BLaER1 (cell line): ENCODE measurements at regions not wholly inside any gene's neighbourhood (a gene's known extent, or its start where the extent isn't known, plus 50 kb on each side); places are given as distances from the start of the nearest gene placed in this dataset.

Source experiments
- H3K27ac ChIP-seq: shearing (Covaris generic); formaldehyde crosslinking; 2 replicates; pipeline ENCODE4 v1.8.1; 2022
- H3K27me3 ChIP-seq: shearing (Covaris generic); formaldehyde crosslinking; 2 replicates; pipeline ENCODE4 v1.8.1; 2022
- H3K36me3 ChIP-seq: shearing (Covaris generic); formaldehyde crosslinking; 2 replicates; pipeline ENCODE4 v1.8.1; 2022
- H3K4me1 ChIP-seq: shearing (Covaris generic); formaldehyde crosslinking; 2 replicates; pipeline ENCODE4 v1.8.1; 2022
- H3K4me2 ChIP-seq: shearing (Covaris generic); formaldehyde crosslinking; 2 replicates; pipeline ENCODE4 v1.8.1; 2022
- H3K4me3 ChIP-seq: shearing (Covaris generic); formaldehyde crosslinking; 2 replicates; pipeline ENCODE4 v1.8.1; 2022
- H3K9ac ChIP-seq: shearing (Covaris generic); formaldehyde crosslinking; 2 replicates; pipeline ENCODE4 v1.8.1; 2022
- H3K9me3 ChIP-seq: shearing (Covaris generic); formaldehyde crosslinking; 2 replicates; pipeline ENCODE4 v1.8.1; 2022
- H4K20me1 ChIP-seq: shearing (Covaris generic); formaldehyde crosslinking; 2 replicates; pipeline ENCODE4 v1.8.1; 2022
- Cebpa-rat ChIP-seq: shearing (Covaris generic); IDR thresholded peaks from 2 replicates; pipeline ENCODE4 v1.8.1; 2022

GRCh38 chr10:78314651-78315050 lies 281.0 kb downstream of the RPS24 start:
- H4K20me1 ChIP-seq = no peaks in the 10 kb centered on the region
- H3K4me2 ChIP-seq = no peak overlapping the region
- no peak overlapping the region for H3K4me3 ChIP-seq
- no peaks in the 10 kb centered on the region for H3K4me1 ChIP-seq
- H3K36me3 ChIP-seq = no peaks in the 10 kb centered on the region
- no peaks in the 10 kb centered on the region for H3K27me3 ChIP-seq
- H3K9me3 ChIP-seq = no peaks in the 10 kb centered on the region
- no peak overlapping the region for H3K9ac ChIP-seq
- no peak for TF ChIP-seq Cebpa-rat
- H3K27ac ChIP-seq = no peak overlapping the region

- no peak for TF ChIP-seq Cebpa-rat
- no peak overlapping the region for H3K9ac ChIP-seq
- H3K27ac ChIP-seq = no peak overlapping the region
- no peaks in the 10 kb centered on the region for H3K4me1 ChIP-seq
- H3K27me3 ChIP-seq = no peaks in the 10 kb centered on the region
- H3K4me3 ChIP-seq = no peak overlapping the region
- H3K36me3 ChIP-seq = no peaks in the 10 kb centered on the region
- H3K4me2 ChIP-seq = no peak overlapping the region
- H3K9me3 ChIP-seq = no peaks in the 10 kb centered on the region
- no peaks in the 10 kb centered on the region for H4K20me1 ChIP-seq
Observed at GRCh38 chr10:78316451-78316931, 282.8 kb downstream of the RPS24 start.

- Histone ChIP-seq H3K9ac (no peak overlapping the region), H3K36me3 (no peaks in the 10 kb centered on the region), H3K27me3 (no peaks in the 10 kb centered on the region), H3K4me1 (peaks cover 6% of the 10 kb centered on the region), H4K20me1 (no peaks in the 10 kb centered on the region), H3K4me3 (no peak overlapping the region), H3K9me3 (no peaks in the 10 kb centered on the region), H3K4me2 (no peak overlapping the region), H3K27ac (no peak overlapping the region)
- no peak for TF ChIP-seq Cebpa-rat
Observed at GRCh38 chr10:78318305-78318704, 284.6 kb downstream of the RPS24 start.

GRCh38 chr10:78319371-78319770 lies 285.7 kb downstream of the RPS24 start:
- H3K4me3 ChIP-seq = no peak overlapping the region
- no peaks in the 10 kb centered on the region for H4K20me1 ChIP-seq
- no peaks in the 10 kb centered on the region for H3K36me3 ChIP-seq
- no peak for TF ChIP-seq Cebpa-rat
- H3K4me2 ChIP-seq = no peak overlapping the region
- H3K9ac ChIP-seq = no peak overlapping the region
- H3K4me1 ChIP-seq = peaks cover 10% of the 10 kb centered on the region
- H3K9me3 ChIP-seq = no peaks in the 10 kb centered on the region
- H3K27me3 ChIP-seq = no peaks in the 10 kb centered on the region
- H3K27ac ChIP-seq = no peak overlapping the region

- no peaks in the 10 kb centered on the region for H4K20me1 ChIP-seq
- H3K4me2 ChIP-seq = no peak overlapping the region
- no peak overlapping the region for H3K4me3 ChIP-seq
- H3K9me3 ChIP-seq = no peaks in the 10 kb centered on the region
- no peaks in the 10 kb centered on the region for H3K27me3 ChIP-seq
- no peak overlapping the region for H3K9ac ChIP-seq
- H3K4me1 ChIP-seq = peaks cover 10% of the 10 kb centered on the region
- H3K27ac ChIP-seq = no peak overlapping the region
- no peak for TF ChIP-seq Cebpa-rat
- H3K36me3 ChIP-seq = no peaks in the 10 kb centered on the region
Observed at GRCh38 chr10:78319841-78320240, 286.2 kb downstream of the RPS24 start.

GRCh38 chr10:78320506-78320905 lies 286.8 kb downstream of the RPS24 start:
- Histone ChIP-seq H3K4me2 (no peak overlapping the region), H3K4me3 (no peak overlapping the region), H3K9ac (no peak overlapping the region), H3K27me3 (no peaks in the 10 kb centered on the region), H3K36me3 (no peaks in the 10 kb centered on the region), H3K4me1 (peaks cover 10% of the 10 kb centered on the region), H3K9me3 (0 out of 2 replicates have a peak, but pooled peaks cover under 1% of the 10 kb centered on the region), H4K20me1 (no peaks in the 10 kb centered on the region), H3K27ac (no peak overlapping the region)
- TF ChIP-seq Cebpa-rat = no peak

- H3K4me3 ChIP-seq = no peak overlapping the region
- H3K9me3 ChIP-seq = peaks cover 5% of the 10 kb centered on the region; the same call in 1 of the 2 replicates
- no peak overlapping the region for H3K4me2 ChIP-seq
- no peak overlapping the region for H3K9ac ChIP-seq
- peaks cover 10% of the 10 kb centered on the region for H3K4me1 ChIP-seq
- H3K27me3 ChIP-seq = no peaks in the 10 kb centered on the region
- no peak overlapping the region for H3K27ac ChIP-seq
- no peak for TF ChIP-seq Cebpa-rat
- H4K20me1 ChIP-seq = no peaks in the 10 kb centered on the region
- H3K36me3 ChIP-seq = no peaks in the 10 kb centered on the region
Observed at GRCh38 chr10:78321000-78321399, 287.3 kb downstream of the RPS24 start.

- Histone ChIP-seq H3K27me3 (no peaks in the 10 kb centered on the region), H4K20me1 (no peaks in the 10 kb centered on the region), H3K9ac (no peak overlapping the region), H3K4me2 (no peak overlapping the region), H3K9me3 (peaks cover 10% of the 10 kb centered on the region), H3K4me1 (peaks cover 10% of the 10 kb centered on the region), H3K27ac (no peak overlapping the region), H3K4me3 (no peak overlapping the region), H3K36me3 (no peaks in the 10 kb centered on the region)
- no peak for TF ChIP-seq Cebpa-rat
Observed at GRCh38 chr10:78321500-78321899, 287.8 kb downstream of the RPS24 start.

- Histone ChIP-seq H3K27ac (no peak overlapping the region), H3K4me1 (peaks cover 10% of the 10 kb centered on the region), H3K9me3 (peaks cover 29% of the 10 kb centered on the region), H3K36me3 (no peaks in the 10 kb centered on the region), H3K27me3 (no peaks in the 10 kb centered on the region), H4K20me1 (no peaks in the 10 kb centered on the region), H3K9ac (no peak overlapping the region), H3K4me2 (no peak overlapping the region), H3K4me3 (no peak overlapping the region)
- TF ChIP-seq Cebpa-rat = no peak
Observed at GRCh38 chr10:78326372-78326771, 292.7 kb downstream of the RPS24 start.

GRCh38 chr10:78327778-78328591 lies 294.3 kb downstream of the RPS24 start:
- H3K36me3 ChIP-seq = no peaks in the 10 kb centered on the region
- no peak overlapping the region for H3K4me2 ChIP-seq
- TF ChIP-seq Cebpa-rat = no peak
- H3K9me3 ChIP-seq = peaks cover 29% of the 10 kb centered on the region
- no peak overlapping the region for H3K4me3 ChIP-seq
- H3K27me3 ChIP-seq = no peaks in the 10 kb centered on the region
- no peak overlapping the region for H3K9ac ChIP-seq
- no peak overlapping the region for H3K27ac ChIP-seq
- H4K20me1 ChIP-seq = no peaks in the 10 kb centered on the region
- peaks cover 6% of the 10 kb centered on the region for H3K4me1 ChIP-seq
